Type B pancreatic cell (in vitro differentiated cells): ENCODE measurements at regions not wholly inside any gene's neighbourhood (a gene's known extent, or its start where the extent isn't known, plus 50 kb on each side); places are given as distances from the start of the nearest gene placed in this dataset.

Source experiments
- DNase-seq: peaks from one replicate; pipeline ENCODE4 v3.0.0; 2021; ENCODE audit warnings: mixed read lengths; ENCODE audit not compliant: unreplicated experiment; ENCODE audit errors: extremely low spot score
- H3K27ac Mint-ChIP-seq: 2 replicates; pipeline ENCODE4 v1.8.0; 2021; ENCODE audit warnings: mild to moderate bottlenecking, mixed read lengths
- H3K27me3 Mint-ChIP-seq: 2 replicates; pipeline ENCODE4 v1.8.0; 2021; ENCODE audit warnings: mixed read lengths
- H3K36me3 Mint-ChIP-seq: 2 replicates; pipeline ENCODE4 v1.8.0; 2021; ENCODE audit warnings: mixed read lengths
- H3K4me1 Mint-ChIP-seq: one replicate; pipeline ENCODE4 v1.8.0; 2021; ENCODE audit warnings: mixed read lengths; ENCODE audit not compliant: unreplicated experiment
- H3K4me3 Mint-ChIP-seq: 2 replicates; pipeline ENCODE4 v1.8.0; 2021; ENCODE audit warnings: mild to moderate bottlenecking, mixed read lengths
- H3K9me3 Mint-ChIP-seq: 2 replicates; pipeline ENCODE4 v1.8.0; 2021; ENCODE audit warnings: mixed read lengths
- TF ChIP-seq, protein P1 (sequence below): fragments of 200-600 bp; sonication (generic); conservative IDR thresholded peaks from 2 replicates; pipeline ENCODE4 v1.5.0; 2021; ENCODE audit warnings: antibody characterized with exemption, mild to moderate bottlenecking

DNA sequence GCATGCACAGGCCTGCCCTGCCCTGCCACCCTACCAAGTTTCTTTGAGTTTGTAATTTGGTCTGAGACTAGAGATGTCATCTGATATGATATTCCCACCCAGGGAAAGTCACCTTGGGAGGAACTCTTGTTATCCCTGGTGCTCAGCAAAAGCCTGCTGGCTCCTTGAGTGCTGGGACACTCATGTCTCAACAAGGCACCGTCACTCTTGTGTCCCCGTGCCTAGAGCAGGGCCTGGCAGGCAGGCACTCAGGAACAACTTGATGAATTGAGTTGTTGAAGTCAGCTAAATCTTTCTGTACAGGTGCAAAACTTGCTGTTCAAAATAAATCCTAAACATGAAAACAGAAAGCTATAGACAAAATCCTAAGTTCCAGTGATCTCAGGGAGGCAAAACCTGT, 345.4 kb downstream of the KCNRG start:
- Mint-ChIP-seq H3K27ac (no peak overlapping the region), H3K9me3 (no peaks in the 10 kb centered on the region), H3K4me3 (no peak overlapping the region), H3K36me3 (no peaks in the 10 kb centered on the region), H3K4me1 (peaks cover 44% of the 10 kb centered on the region), H3K27me3 (no peaks in the 10 kb centered on the region)
- no peak for DNase-seq
- TF ChIP-seq, protein P1, sequence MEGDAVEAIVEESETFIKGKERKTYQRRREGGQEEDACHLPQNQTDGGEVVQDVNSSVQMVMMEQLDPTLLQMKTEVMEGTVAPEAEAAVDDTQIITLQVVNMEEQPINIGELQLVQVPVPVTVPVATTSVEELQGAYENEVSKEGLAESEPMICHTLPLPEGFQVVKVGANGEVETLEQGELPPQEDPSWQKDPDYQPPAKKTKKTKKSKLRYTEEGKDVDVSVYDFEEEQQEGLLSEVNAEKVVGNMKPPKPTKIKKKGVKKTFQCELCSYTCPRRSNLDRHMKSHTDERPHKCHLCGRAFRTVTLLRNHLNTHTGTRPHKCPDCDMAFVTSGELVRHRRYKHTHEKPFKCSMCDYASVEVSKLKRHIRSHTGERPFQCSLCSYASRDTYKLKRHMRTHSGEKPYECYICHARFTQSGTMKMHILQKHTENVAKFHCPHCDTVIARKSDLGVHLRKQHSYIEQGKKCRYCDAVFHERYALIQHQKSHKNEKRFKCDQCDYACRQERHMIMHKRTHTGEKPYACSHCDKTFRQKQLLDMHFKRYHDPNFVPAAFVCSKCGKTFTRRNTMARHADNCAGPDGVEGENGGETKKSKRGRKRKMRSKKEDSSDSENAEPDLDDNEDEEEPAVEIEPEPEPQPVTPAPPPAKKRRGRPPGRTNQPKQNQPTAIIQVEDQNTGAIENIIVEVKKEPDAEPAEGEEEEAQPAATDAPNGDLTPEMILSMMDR = no peak

DNA sequence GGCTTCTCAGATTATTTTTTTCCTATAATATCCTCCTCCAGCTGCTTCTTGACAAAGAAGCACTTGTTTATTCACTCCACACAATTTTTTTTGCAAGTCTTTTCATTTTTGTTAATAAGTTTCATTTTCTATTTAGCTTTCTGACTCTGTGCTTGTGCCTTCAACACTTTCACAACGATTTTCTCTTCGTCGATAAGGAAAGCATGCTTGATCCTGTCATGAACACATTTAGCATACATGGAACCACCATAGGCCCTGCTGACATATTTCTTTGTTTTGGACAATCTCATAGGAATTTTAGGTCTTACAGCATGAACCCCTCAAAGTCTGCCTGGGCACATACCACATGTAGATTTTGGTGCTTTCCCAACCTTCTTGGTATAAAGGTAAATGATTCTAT, 346.0 kb downstream of the KCNRG start:
- no peaks in the 10 kb centered on the region for H3K9me3 Mint-ChIP-seq
- no peak overlapping the region for H3K27ac Mint-ChIP-seq
- H3K36me3 Mint-ChIP-seq = no peaks in the 10 kb centered on the region
- H3K4me3 Mint-ChIP-seq = no peak overlapping the region
- TF ChIP-seq, protein P1 = no peak
- DNase-seq = no peak
- no peaks in the 10 kb centered on the region for H3K27me3 Mint-ChIP-seq
- H3K4me1 Mint-ChIP-seq = peaks cover 45% of the 10 kb centered on the region

DNA sequence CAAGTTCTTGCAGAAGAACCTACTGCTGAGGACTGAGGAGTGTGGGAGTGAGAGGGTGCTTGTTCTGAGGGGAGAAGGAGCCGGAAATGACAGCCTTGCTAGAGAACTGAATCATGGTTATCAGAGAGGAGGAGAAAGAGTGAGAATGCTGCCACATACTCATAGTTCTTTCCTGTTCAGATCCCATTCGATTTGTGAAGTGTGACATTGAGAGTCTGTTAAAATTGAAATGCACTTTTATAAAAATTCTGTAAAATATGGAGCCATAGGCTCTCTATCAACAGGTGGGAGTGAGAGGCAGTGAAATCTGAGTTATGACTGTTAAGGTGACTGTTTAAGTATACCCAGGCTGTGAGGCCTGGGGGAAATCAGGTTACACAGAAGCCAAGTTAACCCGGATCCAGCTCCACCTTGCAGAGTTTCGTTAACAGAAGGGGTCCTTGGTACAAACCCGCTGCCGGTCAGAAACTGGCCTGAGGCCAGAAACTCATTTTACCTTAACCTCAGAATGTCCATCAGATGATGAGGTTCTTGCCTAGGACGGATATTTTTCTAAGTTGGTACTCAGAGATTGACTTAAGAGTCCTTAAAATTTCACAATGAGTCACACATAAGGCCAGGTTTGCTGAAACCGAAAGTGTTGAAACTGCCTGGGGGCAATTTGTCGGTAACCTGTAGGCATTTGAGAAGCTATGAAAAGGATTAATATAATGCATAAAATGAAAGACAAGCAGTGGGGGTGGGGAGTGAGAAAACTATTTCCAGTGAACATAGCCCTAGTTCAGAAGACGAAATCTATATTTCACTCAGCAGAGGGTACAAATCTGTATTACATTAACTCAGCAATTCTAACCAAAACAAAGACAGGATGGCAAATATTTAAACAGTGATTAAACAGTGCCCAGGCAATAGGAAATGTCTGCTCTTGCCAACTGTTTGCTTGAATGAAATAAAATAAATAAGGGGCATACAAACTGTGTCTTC, 350.5 kb downstream of the KCNRG start:
- TF ChIP-seq, protein P1 = no peak
- Mint-ChIP-seq H3K27me3 (no peaks in the 10 kb centered on the region), H3K4me1 (peaks cover 25% of the 10 kb centered on the region), H3K9me3 (no peaks in the 10 kb centered on the region), H3K4me3 (peak overlapping the region; percentile 39), H3K36me3 (no peaks in the 10 kb centered on the region), H3K27ac (peak overlapping the region; percentile 49)
- DNase-seq = no peak

DNA sequence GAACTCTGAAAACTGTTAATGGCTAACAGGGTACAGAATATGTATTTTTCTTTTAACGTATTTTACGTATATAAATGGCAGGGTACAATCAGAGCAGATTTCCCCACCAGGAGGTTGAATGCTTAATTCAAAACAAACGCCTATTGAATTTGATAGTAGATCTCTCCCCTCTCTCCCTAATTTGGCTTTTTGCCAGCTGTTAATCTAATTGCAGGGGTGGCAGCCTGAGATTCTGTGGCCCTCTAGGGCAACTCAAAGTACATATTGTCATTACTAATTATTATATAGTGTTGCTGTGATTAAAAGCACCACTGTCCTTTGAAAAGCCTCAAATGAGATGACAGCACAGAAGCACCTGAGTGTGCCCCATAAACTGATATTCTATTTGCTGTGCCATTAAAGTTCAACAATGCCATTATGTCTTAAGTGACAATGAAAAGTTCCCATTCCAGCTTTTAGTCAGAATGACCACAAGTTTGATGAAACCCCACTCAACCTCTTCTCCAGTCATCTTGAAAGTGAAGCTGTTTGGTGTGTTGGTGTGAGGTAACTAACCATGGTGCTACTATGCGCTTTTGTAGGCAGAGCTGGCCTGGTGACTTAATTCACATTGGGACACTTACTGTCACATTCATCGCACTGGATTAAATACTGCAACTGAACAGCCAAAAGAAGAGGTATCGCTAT, 351.4 kb downstream of the KCNRG start:
- Mint-ChIP-seq H3K9me3 (no peaks in the 10 kb centered on the region), H3K4me3 (no peak overlapping the region), H3K27me3 (no peaks in the 10 kb centered on the region), H3K27ac (no peak overlapping the region), H3K4me1 (peaks cover 25% of the 10 kb centered on the region), H3K36me3 (no peaks in the 10 kb centered on the region)
- DNase-seq = no peak
- TF ChIP-seq, protein P1 = no peak

DNA sequence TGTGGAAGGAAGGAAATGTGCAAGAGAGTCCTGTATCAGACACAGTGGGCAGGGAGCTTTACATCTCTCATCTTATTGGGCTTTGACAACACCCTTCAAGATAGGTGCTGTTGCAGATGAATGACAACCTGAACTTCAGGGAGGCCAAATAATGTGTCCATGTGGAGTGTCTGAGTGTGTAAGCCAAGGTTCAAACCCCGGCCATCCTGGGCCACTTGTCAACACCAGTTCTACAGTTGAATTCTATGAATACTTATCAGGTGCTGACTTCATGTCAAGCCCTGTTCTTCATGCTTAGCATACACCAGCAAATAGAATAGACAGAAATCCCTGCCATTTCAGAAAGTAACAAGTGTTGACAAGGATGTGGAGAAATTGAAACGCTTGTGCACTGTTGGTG, 354.4 kb downstream of the KCNRG start:
- TF ChIP-seq, protein P1 = no peak
- H3K4me1 Mint-ChIP-seq = peaks cover 21% of the 10 kb centered on the region
- H3K27ac Mint-ChIP-seq = no peak overlapping the region
- no peaks in the 10 kb centered on the region for H3K36me3 Mint-ChIP-seq
- H3K9me3 Mint-ChIP-seq = no peaks in the 10 kb centered on the region
- H3K27me3 Mint-ChIP-seq = no peaks in the 10 kb centered on the region
- no peak overlapping the region for H3K4me3 Mint-ChIP-seq
- no peak for DNase-seq
